ENCODE measurements at regions not wholly inside any gene's neighbourhood (a gene's known extent, or its start where the extent isn't known, plus 50 kb on each side); places are given as distances from the start of the nearest gene placed in this dataset.
"Not testable (repeated sequence)": the region's sequence is repeated elsewhere in the genome, so short reads cannot be mapped to it uniquely, and the experiment has no call there.

- TF ChIP-seq CTCF (IDR thresholded peaks at IDR 0.05; ENCODE audit: insufficient read depth, missing control alignments), result no peak
- no peak for DNase-seq (ENCODE audit: insufficient read length, low spot score)
- FAIRE-seq, result no peak
Observed at GRCh38 chr2:59168766-59169165, 927.6 kb upstream of the FANCL start.

- FAIRE-seq (no peak), DNase-seq (ENCODE audit: insufficient read length, low spot score) (no peak)
- no peak for TF ChIP-seq CTCF (IDR thresholded peaks at IDR 0.05; ENCODE audit: insufficient read depth, missing control alignments)
Observed at GRCh38 chr2:59167514-59167913, 926.4 kb upstream of the FANCL start.

- FAIRE-seq; DNase-seq (ENCODE audit: insufficient read length, low spot score): not testable (repeated sequence)
Observed at GRCh38 chr2:59157908-59158307, 916.8 kb upstream of the FANCL start.

- no peak for DNase-seq (ENCODE audit: insufficient read length, low spot score)
- no peak for FAIRE-seq
- no peak for TF ChIP-seq CTCF (IDR thresholded peaks at IDR 0.05; ENCODE audit: insufficient read depth, missing control alignments)
Observed at GRCh38 chr2:59151805-59152204, 910.7 kb upstream of the FANCL start.

- TF ChIP-seq CTCF (IDR thresholded peaks at IDR 0.05; ENCODE audit: insufficient read depth, missing control alignments), result no peak
- DNase-seq (ENCODE audit: insufficient read length, low spot score) (no peak), FAIRE-seq (no peak)
Observed at GRCh38 chr2:59150217-59150849, 909.2 kb upstream of the FANCL start.

- no peak for FAIRE-seq
- no peak for TF ChIP-seq CTCF (IDR thresholded peaks at IDR 0.05; ENCODE audit: insufficient read depth, missing control alignments)
Observed at GRCh38 chr2:59149271-59149670, 908.1 kb upstream of the FANCL start.

DNA sequence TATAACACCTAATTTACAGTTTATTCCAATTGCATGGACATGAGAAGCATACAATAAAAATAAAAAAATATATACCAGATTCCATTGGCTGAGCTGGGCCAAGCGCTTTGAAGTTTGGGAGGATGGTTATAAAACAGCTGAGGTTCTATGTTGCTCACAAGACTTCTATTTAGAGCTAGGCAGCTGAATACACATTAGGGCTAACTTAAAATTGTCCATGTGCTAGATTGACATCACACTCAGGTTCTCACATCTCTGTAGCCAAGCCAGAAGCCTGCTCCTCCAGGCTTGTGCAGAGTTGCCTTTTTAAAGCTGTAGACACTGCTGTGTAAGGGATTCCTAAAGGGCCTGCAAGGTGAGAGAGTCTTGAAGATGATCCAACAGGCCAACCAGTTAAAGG is 871.1 kb upstream of the FANCL start:
- no peak for DNase-seq (ENCODE audit: insufficient read length, low spot score)
- FAIRE-seq, result no peak
- TF ChIP-seq CTCF (IDR thresholded peaks at IDR 0.05; ENCODE audit: insufficient read depth, missing control alignments), result no peak

More at GRCh38 chr2:59149271-59149670, 908.1 kb upstream of the FANCL start:
- DNase-seq (ENCODE audit: insufficient read length, low spot score), result no peak

- FAIRE-seq, result no peak
- TF ChIP-seq CTCF (IDR thresholded peaks at IDR 0.05; ENCODE audit: insufficient read depth, missing control alignments), result no peak
Observed at GRCh38 chr2:59096973-59097372, 855.8 kb upstream of the FANCL start.

More at GRCh38 chr2:59096973-59097372, 855.8 kb upstream of the FANCL start:
- no peak for DNase-seq (ENCODE audit: insufficient read length, low spot score)
